ENCODE measurements at regions not wholly inside any gene's neighbourhood (a gene's known extent, or its start where the extent isn't known, plus 50 kb on each side); places are given as distances from the start of the nearest gene placed in this dataset. TPM values are rescaled to one million over a fixed set of nuclear protein-coding genes. Genes with fewer than 3 reads are reported as not detected.
A peak's percentile ranks its signal among the peaks of the same experiment; 100 is the strongest.

- ChIA-PET POLR2A (interaction anchor here (0.8 kb wide), 1 partner anchor 10 kb away, joined by 3 read pairs; no protein-coding TSS in a partner anchor), CTCF (ENCODE audit: unreplicated experiment) (no interaction called here)
- no peak overlapping the region for H2AFZ ChIP-seq (ENCODE audit: low read length)
- no peaks in the 10 kb centered on the region for H3K9me2 ChIP-seq (ENCODE audit: insufficient read depth, low read length)
- H3K27ac ChIP-seq (ENCODE audit: low read depth, low read length, poor library complexity, severe bottlenecking): no peak overlapping the region
- no peaks in the 10 kb centered on the region for H3K9me3 ChIP-seq (ENCODE audit: low read length)
- H4K20me1 ChIP-seq (ENCODE audit: insufficient read depth, low read length): no peaks in the 10 kb centered on the region
- DNase-seq (ENCODE audit: low spot score): no peak
- no peaks in the 10 kb centered on the region for H3K4me1 ChIP-seq (ENCODE audit: insufficient read depth, low read length, poor library complexity, severe bottlenecking)
- intact Hi-C loops (cut with micrococcal nuclease; ENCODE audit: unreplicated experiment): no loop called here
- no peak overlapping the region for H3K4me2 ChIP-seq (ENCODE audit: low read length)
- 0 out of 2 replicates have a peak, but pooled peaks have one; percentile 17 for TF ChIP-seq CTCF (conservative IDR thresholded peaks at IDR 0.05; ENCODE audit: low read length)
- TF ChIP-seq EZH2phosphoT487 (IDR thresholded peaks at IDR 0.05; ENCODE audit: borderline replicate concordance, low read depth, low read length): no peak
- no peaks in the 10 kb centered on the region for H3K36me3 ChIP-seq (ENCODE audit: insufficient read depth, low read length)
- H3K4me3 ChIP-seq (ENCODE audit: low read depth, low read length, poor library complexity, severe bottlenecking): no peak overlapping the region
- H3K79me2 ChIP-seq (ENCODE audit: insufficient read depth, low read depth, low read length): no peaks in the 10 kb centered on the region
- no TSS peak for BruUV-seq (replicated peaks)
Measured at GRCh38 chr3:171514466-171514865, 54.3 kb upstream of the TNIK start.

- Histone ChIP-seq H3K79me2 (ENCODE audit: insufficient read depth, low read depth, low read length) (no peaks in the 10 kb centered on the region), H4K20me1 (ENCODE audit: insufficient read depth, low read length) (no peaks in the 10 kb centered on the region), H3K9me2 (ENCODE audit: insufficient read depth, low read length) (no peaks in the 10 kb centered on the region), H2AFZ (ENCODE audit: low read length) (no peak overlapping the region), H3K9me3 (ENCODE audit: low read length) (no peaks in the 10 kb centered on the region), H3K36me3 (ENCODE audit: insufficient read depth, low read length) (no peaks in the 10 kb centered on the region), H3K4me3 (ENCODE audit: low read depth, low read length, poor library complexity, severe bottlenecking) (no peak overlapping the region), H3K4me2 (ENCODE audit: low read length) (no peak overlapping the region), H3K27ac (ENCODE audit: low read depth, low read length, poor library complexity, severe bottlenecking) (no peak overlapping the region), H3K4me1 (ENCODE audit: insufficient read depth, low read length, poor library complexity, severe bottlenecking) (no peaks in the 10 kb centered on the region)
- intact Hi-C loops (cut with micrococcal nuclease; ENCODE audit: unreplicated experiment): no loop called here
- no peak for DNase-seq (ENCODE audit: low spot score)
- no TSS peak for BruUV-seq (replicated peaks)
- ChIA-PET POLR2A (interaction anchor here (0.6 to 0.7 kb wide), 2 partner anchors 10 to 147 kb away, joined by 3 to 4 read pairs; no protein-coding TSS in a partner anchor), CTCF (ENCODE audit: unreplicated experiment) (no interaction called here)
- TF ChIP-seq CTCF (conservative IDR thresholded peaks at IDR 0.05; ENCODE audit: low read length) (no peak), EZH2phosphoT487 (IDR thresholded peaks at IDR 0.05; ENCODE audit: borderline replicate concordance, low read depth, low read length) (no peak)
Measured at GRCh38 chr3:171511450-171511849, 51.2 kb upstream of the TNIK start.

Small RNA genes lying in the stretch of these regions (small RNA-seq; reads per million reads assigned to genes)
- not detected for gene AC008134.1

All from OCI-LY7 (cell line).